Nephron progenitor cell (in vitro differentiated cells): ENCODE measurements at regions not wholly inside any gene's neighbourhood (a gene's known extent, or its start where the extent isn't known, plus 50 kb on each side); places are given as distances from the start of the nearest gene placed in this dataset.

Experiments
- DNase-seq: peaks from one replicate; pipeline ENCODE4 v3.0.0; 2021
- H3K27ac Mint-ChIP-seq: 2 replicates; pipeline ENCODE4 v1.8.0; 2021; ENCODE audit warnings: mild to moderate bottlenecking, moderate library complexity, mixed read lengths
- H3K27me3 Mint-ChIP-seq: 2 replicates; pipeline ENCODE4 v1.8.0; 2021; ENCODE audit warnings: mild to moderate bottlenecking, low read depth, mixed read lengths; ENCODE audit not compliant: poor library complexity
- H3K36me3 Mint-ChIP-seq: 2 replicates; pipeline ENCODE4 v1.8.0; 2021; ENCODE audit warnings: low read depth, mixed read lengths
- H3K4me1 Mint-ChIP-seq: 2 replicates; pipeline ENCODE4 v1.8.0; 2021; ENCODE audit warnings: mixed read lengths
- H3K4me3 Mint-ChIP-seq: 2 replicates; pipeline ENCODE4 v1.8.0; 2021; ENCODE audit warnings: mild to moderate bottlenecking, moderate library complexity, mixed read lengths
- H3K9me3 Mint-ChIP-seq: 2 replicates; pipeline ENCODE4 v1.8.0; 2021; ENCODE audit warnings: mild to moderate bottlenecking, moderate library complexity, mixed read lengths
- TF ChIP-seq, protein P1 (sequence below): fragments of 200-600 bp; sonication (generic); IDR thresholded peaks from 2 replicates; pipeline ENCODE4 v1.5.0; 2021; ENCODE audit warnings: antibody characterized with exemption

DNA sequence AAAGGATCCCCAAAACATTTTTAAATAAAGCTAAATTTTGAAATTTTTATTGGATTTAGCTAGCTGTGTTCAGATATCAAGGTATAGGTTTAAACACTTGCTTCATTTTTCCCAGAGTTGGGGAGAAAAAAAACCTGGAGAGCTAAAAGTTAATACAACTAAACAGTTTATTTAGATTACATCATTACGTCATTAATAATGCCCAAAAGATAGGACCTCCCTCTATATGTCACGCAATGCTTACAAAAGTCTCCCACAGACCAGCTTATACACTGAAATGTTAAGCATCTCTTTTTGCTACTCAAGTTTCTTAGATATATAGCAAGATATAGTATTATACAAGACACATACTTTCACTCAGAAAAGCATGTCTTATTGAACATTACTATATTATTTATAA lies 160.0 kb upstream of the SEMA3E start:
- Mint-ChIP-seq H3K36me3 (no peaks in the 10 kb centered on the region), H3K4me3 (no peak overlapping the region), H3K27ac (no peak overlapping the region), H3K9me3 (peaks cover 5% of the 10 kb centered on the region), H3K27me3 (no peaks in the 10 kb centered on the region), H3K4me1 (no peaks in the 10 kb centered on the region)
- TF ChIP-seq, protein P1, sequence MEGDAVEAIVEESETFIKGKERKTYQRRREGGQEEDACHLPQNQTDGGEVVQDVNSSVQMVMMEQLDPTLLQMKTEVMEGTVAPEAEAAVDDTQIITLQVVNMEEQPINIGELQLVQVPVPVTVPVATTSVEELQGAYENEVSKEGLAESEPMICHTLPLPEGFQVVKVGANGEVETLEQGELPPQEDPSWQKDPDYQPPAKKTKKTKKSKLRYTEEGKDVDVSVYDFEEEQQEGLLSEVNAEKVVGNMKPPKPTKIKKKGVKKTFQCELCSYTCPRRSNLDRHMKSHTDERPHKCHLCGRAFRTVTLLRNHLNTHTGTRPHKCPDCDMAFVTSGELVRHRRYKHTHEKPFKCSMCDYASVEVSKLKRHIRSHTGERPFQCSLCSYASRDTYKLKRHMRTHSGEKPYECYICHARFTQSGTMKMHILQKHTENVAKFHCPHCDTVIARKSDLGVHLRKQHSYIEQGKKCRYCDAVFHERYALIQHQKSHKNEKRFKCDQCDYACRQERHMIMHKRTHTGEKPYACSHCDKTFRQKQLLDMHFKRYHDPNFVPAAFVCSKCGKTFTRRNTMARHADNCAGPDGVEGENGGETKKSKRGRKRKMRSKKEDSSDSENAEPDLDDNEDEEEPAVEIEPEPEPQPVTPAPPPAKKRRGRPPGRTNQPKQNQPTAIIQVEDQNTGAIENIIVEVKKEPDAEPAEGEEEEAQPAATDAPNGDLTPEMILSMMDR = no peak
- DNase-seq = no peak

DNA sequence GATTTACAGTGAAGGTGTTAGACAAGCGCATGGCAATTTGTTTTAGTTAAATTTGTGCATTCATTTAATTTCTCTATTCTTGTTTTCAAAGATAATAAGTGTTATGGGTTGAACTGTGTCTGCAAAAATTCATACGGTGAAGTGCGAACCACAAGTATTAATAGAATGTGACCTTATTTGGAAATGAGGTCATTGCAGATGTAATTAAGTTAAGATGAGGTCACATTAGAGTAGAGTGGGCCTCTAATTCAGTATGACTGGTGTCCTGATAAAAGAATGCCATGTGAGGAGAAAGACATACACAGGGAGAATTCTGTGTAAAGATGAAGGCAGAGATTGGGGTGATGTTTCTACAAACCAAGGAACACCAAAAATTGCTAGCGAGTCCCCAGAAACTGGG lies 158.8 kb upstream of the SEMA3E start:
- no peaks in the 10 kb centered on the region for H3K9me3 Mint-ChIP-seq
- no peak overlapping the region for H3K27ac Mint-ChIP-seq
- no peaks in the 10 kb centered on the region for H3K27me3 Mint-ChIP-seq
- H3K4me3 Mint-ChIP-seq = no peak overlapping the region
- H3K4me1 Mint-ChIP-seq = no peaks in the 10 kb centered on the region
- TF ChIP-seq, protein P1 = no peak
- DNase-seq = no peak
- H3K36me3 Mint-ChIP-seq = no peaks in the 10 kb centered on the region

DNA sequence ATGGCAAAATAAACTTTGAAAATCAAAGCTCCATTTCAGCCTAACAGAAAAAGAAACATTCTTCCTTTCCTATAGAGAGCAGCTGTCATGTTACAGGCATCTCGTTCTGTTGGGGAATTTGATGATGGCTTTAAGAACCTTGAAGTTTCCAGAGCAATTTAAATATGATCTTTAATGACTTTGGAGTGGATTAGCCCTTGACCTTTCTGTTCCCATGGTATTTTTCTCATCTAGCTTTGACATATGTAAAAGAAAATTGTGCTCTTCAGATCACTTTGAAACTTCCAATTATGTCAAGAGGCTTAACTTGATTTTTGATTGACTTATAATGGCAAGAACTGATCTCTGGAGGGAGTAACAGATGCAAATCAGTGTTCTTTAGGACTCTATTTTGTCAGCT lies 157.6 kb upstream of the SEMA3E start:
- Mint-ChIP-seq H3K9me3 (no peaks in the 10 kb centered on the region), H3K27ac (no peak overlapping the region), H3K36me3 (no peaks in the 10 kb centered on the region), H3K27me3 (no peaks in the 10 kb centered on the region), H3K4me1 (no peaks in the 10 kb centered on the region), H3K4me3 (no peak overlapping the region)
- DNase-seq = no peak
- TF ChIP-seq, protein P1 = no peak

DNA sequence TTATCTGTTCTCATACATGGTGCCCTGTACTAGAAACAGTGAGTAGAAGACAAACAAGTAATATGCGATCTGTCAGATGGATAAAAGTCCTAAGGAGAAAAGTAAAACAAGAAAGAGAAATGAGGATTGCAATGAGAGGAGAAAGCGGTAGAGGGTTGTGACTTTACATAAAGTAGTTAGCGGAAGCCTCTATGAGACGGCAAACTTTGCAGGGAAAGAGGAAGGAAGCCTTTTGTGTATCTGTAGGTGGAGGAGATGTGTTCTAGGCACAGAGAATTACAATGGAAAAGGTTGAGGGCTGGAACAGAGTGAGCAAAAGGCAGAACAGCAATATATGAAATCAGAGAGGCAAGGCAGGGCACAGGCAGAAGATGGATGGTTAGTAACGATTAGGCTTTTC lies 150.4 kb upstream of the SEMA3E start:
- H3K4me1 Mint-ChIP-seq = peaks cover 15% of the 10 kb centered on the region
- H3K27me3 Mint-ChIP-seq = no peaks in the 10 kb centered on the region
- H3K9me3 Mint-ChIP-seq = no peaks in the 10 kb centered on the region
- no peaks in the 10 kb centered on the region for H3K36me3 Mint-ChIP-seq
- H3K27ac Mint-ChIP-seq = no peak overlapping the region
- DNase-seq = no peak
- H3K4me3 Mint-ChIP-seq = no peak overlapping the region
- TF ChIP-seq, protein P1 = no peak

DNA sequence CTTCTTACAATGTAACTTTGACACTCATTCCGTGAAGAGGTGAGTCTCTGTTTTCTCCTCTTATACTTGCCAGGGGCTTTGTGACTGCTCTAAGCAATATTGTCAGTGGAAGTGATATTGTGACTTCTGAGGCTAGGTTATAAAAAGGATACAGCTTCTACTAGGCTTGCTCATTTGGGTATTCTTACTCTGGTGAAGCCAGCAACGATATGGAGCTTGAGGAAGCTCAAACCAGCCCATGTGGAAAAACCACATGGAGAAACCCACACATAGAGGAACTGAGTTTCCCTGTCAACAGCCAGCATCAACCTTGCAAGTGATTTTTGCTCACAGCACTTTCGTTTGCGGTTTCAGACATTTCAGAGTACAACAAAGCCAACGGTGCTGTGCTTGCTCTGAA lies 149.6 kb upstream of the SEMA3E start:
- Mint-ChIP-seq H3K27ac (no peak overlapping the region), H3K36me3 (no peaks in the 10 kb centered on the region), H3K9me3 (no peaks in the 10 kb centered on the region), H3K4me3 (no peak overlapping the region), H3K27me3 (peaks cover under 1% of the 10 kb centered on the region), H3K4me1 (peaks cover 21% of the 10 kb centered on the region)
- TF ChIP-seq, protein P1 = no peak
- DNase-seq = no peak

DNA sequence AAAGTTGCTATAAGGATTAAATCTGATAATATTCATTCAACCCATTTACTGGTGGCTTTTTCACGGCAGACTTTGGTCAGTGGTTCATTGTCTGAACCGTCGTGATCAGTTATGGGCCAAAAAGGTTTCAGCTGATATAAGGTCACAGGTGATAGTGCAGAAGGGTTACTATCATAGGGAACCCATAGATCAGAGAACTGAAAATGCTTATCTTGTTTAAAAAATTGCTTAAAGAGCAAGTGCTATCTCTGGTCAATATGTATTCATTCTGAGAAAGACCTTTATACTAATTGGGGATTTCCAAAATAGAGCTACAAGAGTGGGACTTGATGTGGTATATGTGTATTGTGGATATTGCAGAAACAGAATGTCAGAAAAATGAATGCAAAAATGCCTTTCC lies 147.8 kb upstream of the SEMA3E start:
- H3K27ac Mint-ChIP-seq = no peak overlapping the region
- peaks cover 3% of the 10 kb centered on the region for H3K27me3 Mint-ChIP-seq
- no peaks in the 10 kb centered on the region for H3K36me3 Mint-ChIP-seq
- H3K9me3 Mint-ChIP-seq = no peaks in the 10 kb centered on the region
- peaks cover 25% of the 10 kb centered on the region for H3K4me1 Mint-ChIP-seq
- DNase-seq = no peak
- H3K4me3 Mint-ChIP-seq = no peak overlapping the region
- TF ChIP-seq, protein P1 = no peak
